ENCODE measurements at regions not wholly inside any gene's neighbourhood (a gene's known extent, or its start where the extent isn't known, plus 50 kb on each side); places are given as distances from the start of the nearest gene placed in this dataset.

DNA sequence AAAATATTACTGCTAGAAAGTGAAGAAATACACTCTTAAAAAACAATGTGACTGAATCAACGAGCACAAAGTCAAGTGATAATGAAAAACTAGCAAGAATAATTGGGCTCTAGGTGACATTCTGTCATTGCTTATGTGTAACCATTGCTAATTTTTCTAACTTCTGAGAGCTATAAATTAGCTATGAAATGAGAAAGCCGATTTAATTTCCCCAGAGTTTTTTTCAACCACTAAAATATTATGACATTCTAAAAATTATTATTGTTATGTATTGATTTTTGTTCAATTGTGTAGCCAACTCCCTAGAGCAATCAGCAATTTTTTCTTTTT lies 458.6 kb upstream of the ATXN8OS start:
- H3K4me1 ChIP-seq (replicated peaks) = no peaks in the 10 kb centered on the region
- DNase-seq (ENCODE audit: low spot score) = no peak
- H3K27me3 ChIP-seq (replicated peaks; ENCODE audit: insufficient read depth) = no peaks in the 10 kb centered on the region
- TF ChIP-seq, protein P1, sequence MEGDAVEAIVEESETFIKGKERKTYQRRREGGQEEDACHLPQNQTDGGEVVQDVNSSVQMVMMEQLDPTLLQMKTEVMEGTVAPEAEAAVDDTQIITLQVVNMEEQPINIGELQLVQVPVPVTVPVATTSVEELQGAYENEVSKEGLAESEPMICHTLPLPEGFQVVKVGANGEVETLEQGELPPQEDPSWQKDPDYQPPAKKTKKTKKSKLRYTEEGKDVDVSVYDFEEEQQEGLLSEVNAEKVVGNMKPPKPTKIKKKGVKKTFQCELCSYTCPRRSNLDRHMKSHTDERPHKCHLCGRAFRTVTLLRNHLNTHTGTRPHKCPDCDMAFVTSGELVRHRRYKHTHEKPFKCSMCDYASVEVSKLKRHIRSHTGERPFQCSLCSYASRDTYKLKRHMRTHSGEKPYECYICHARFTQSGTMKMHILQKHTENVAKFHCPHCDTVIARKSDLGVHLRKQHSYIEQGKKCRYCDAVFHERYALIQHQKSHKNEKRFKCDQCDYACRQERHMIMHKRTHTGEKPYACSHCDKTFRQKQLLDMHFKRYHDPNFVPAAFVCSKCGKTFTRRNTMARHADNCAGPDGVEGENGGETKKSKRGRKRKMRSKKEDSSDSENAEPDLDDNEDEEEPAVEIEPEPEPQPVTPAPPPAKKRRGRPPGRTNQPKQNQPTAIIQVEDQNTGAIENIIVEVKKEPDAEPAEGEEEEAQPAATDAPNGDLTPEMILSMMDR (IDR thresholded peaks at IDR 0.05) = no peak
- TF ChIP-seq POLR2AphosphoS5 (IDR thresholded peaks at IDR 0.05) = no peak
- no peak for TF ChIP-seq POLR2A (IDR thresholded peaks at IDR 0.05)
- WGBS = 67% methylated on average over 2 of the region's 2 CpGs
- H3K4me3 ChIP-seq = no peak overlapping the region
- no peaks in the 10 kb centered on the region for H3K36me3 ChIP-seq
- H3K9me3 ChIP-seq = no peaks in the 10 kb centered on the region
- H3K27ac ChIP-seq = no peak overlapping the region
- intact Hi-C loops (cut with DNase I) = no loop called here

DNA sequence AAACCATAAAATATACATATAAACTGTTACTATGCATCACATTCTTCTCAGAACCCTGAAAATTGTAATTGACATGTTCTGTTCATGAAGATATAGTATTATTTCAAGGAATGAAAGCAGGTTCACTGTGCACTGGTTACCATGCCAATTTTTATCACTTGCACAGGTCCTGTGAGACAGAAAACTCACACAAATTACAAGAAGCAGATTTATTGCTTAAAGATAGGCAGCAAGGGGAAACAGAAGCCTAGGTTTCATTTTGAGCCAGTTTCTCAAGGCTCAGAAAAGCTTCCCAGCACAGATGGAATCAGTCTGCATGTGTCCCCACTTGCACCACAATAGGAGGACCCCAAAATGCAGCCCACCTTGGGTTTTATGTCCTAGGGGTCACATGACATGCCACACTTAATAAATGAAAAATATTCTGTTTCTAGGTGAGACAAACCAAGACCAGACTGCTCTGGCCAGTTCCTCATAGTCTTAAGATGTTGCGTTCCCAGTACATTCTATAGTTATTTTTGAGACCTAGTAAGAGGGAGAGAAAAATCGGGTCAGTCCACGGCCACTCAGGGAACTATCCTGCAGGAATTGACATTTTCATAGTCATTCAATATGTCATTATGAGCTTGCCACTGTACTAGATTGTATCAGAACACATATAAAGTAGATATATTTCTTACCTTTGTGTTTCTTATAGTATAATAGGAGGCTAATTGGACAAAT lies 459.1 kb upstream of the ATXN8OS start:
- no peak overlapping the region for H3K27ac ChIP-seq
- no peak for DNase-seq (ENCODE audit: low spot score)
- H3K27me3 ChIP-seq (replicated peaks; ENCODE audit: insufficient read depth) = no peaks in the 10 kb centered on the region
- no peaks in the 10 kb centered on the region for H3K4me1 ChIP-seq (replicated peaks)
- intact Hi-C loops (cut with DNase I) = no loop called here
- no peaks in the 10 kb centered on the region for H3K36me3 ChIP-seq
- H3K4me3 ChIP-seq = no peak overlapping the region
- TF ChIP-seq, protein P1 (IDR thresholded peaks at IDR 0.05) = no peak
- TF ChIP-seq POLR2A (IDR thresholded peaks at IDR 0.05) = no peak
- TF ChIP-seq POLR2AphosphoS5 (IDR thresholded peaks at IDR 0.05) = no peak
- no peaks in the 10 kb centered on the region for H3K9me3 ChIP-seq
- WGBS = 75% methylated on average over 3 of the region's 3 CpGs

DNA sequence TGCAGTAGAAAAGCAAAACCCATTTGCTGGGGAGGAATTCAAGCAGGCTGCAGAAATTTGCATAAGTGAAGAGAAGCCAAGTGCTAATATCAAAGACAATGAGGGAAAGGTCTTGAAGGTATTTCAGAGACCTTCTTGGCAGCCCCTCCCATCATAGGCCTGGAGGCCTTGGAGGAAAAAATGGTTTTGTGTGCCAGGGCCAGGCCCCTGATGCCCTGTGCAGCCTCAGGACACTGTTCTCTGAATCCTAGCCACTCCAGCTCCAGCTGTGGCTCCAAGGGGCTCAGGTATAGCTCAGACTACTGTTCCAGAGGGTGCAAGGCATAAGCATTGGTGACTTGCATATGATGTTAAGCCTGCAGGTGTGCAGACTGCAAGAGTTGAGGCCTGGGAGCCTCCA lies 463.2 kb upstream of the ATXN8OS start:
- Histone ChIP-seq H3K4me3 (no peak overlapping the region), H3K27me3 (replicated peaks; ENCODE audit: insufficient read depth) (no peaks in the 10 kb centered on the region), H3K27ac (no peak overlapping the region), H3K36me3 (no peaks in the 10 kb centered on the region), H3K4me1 (replicated peaks) (no peaks in the 10 kb centered on the region), H3K9me3 (no peaks in the 10 kb centered on the region)
- intact Hi-C loops (cut with DNase I) = no loop called here
- no peak for TF ChIP-seq POLR2A (IDR thresholded peaks at IDR 0.05)
- TF ChIP-seq POLR2AphosphoS5 (IDR thresholded peaks at IDR 0.05) = no peak
- TF ChIP-seq, protein P1 (IDR thresholded peaks at IDR 0.05) = no peak
- DNase-seq (ENCODE audit: low spot score) = no peak

DNA sequence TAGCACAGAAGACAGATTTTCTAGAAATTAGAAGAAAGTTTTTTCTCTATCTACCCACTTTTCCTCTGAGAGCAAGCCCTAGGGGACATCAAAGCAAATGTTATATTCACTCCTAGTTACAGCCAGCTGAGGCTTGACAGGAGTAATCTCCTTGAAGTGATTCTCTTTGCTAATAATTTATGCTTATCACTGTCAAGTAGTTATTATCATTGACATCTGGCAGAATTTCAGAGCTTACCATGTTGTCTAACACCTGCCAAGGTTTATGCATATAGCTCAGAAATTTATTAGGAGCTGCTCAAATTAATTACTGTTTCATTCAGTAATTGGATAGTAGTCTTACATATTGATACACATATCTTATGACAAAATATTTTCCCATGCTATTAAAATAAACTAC lies 465.9 kb upstream of the ATXN8OS start:
- no peak overlapping the region for H3K27ac ChIP-seq
- intact Hi-C loops (cut with DNase I) = no loop called here
- no peak for DNase-seq (ENCODE audit: low spot score)
- H3K9me3 ChIP-seq = no peaks in the 10 kb centered on the region
- H3K27me3 ChIP-seq (replicated peaks; ENCODE audit: insufficient read depth) = no peaks in the 10 kb centered on the region
- H3K36me3 ChIP-seq = no peaks in the 10 kb centered on the region
- H3K4me3 ChIP-seq = no peak overlapping the region
- no peaks in the 10 kb centered on the region for H3K4me1 ChIP-seq (replicated peaks)
- no peak for TF ChIP-seq POLR2A (IDR thresholded peaks at IDR 0.05)
- TF ChIP-seq, protein P1 (IDR thresholded peaks at IDR 0.05) = no peak
- no peak for TF ChIP-seq POLR2AphosphoS5 (IDR thresholded peaks at IDR 0.05)

DNA sequence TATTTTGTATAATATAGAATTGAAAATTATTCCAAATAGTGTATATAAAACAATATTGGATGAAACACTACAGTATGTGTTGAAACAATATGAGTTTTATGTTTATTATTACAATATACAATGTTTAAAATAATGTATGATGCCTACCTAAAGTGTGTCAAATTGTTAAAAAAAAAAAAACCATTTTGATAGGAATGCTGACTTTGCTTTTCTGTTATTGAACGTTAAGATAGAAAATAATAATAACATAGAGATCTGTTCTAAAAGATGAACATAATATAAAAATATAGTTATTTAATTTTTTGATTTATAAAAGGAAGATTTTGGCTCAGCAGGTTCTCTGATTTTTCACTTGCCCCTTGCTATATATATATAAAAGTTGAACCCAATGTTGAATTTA lies 474.6 kb upstream of the ATXN8OS start:
- H3K9me3 ChIP-seq = no peaks in the 10 kb centered on the region
- no peaks in the 10 kb centered on the region for H3K36me3 ChIP-seq
- WGBS = 89% methylated on average over 1 of the region's 1 CpG
- intact Hi-C loops (cut with DNase I) = no loop called here
- TF ChIP-seq, protein P1 (IDR thresholded peaks at IDR 0.05) = no peak
- TF ChIP-seq POLR2AphosphoS5 (IDR thresholded peaks at IDR 0.05) = no peak
- no peak for TF ChIP-seq POLR2A (IDR thresholded peaks at IDR 0.05)
- no peaks in the 10 kb centered on the region for H3K27me3 ChIP-seq (replicated peaks; ENCODE audit: insufficient read depth)
- no peak for DNase-seq (ENCODE audit: low spot score)
- no peak overlapping the region for H3K27ac ChIP-seq
- no peaks in the 10 kb centered on the region for H3K4me1 ChIP-seq (replicated peaks)
- H3K4me3 ChIP-seq = no peak overlapping the region
